GM12878 (cell line): ENCODE measurements at regions not wholly inside any gene's neighbourhood (a gene's known extent, or its start where the extent isn't known, plus 50 kb on each side); places are given as distances from the start of the nearest gene placed in this dataset.

Experiments
- ATAC-seq: fragments of 200-7000 bp; cut with Tn5 transposase; 3 replicates; pipeline ENCODE4 v1.9.1; 2020; ENCODE audit warnings: mild to moderate bottlenecking, moderate library complexity
- BruUV-seq: library from RNA; stranded (reverse); fragments of 400-500 nt; replicated peaks from 2 replicates; lab custom pipeline; 2021; lab: Mats Ljungman, UMichigan
- CTCF ChIA-PET: fragments of 300-600 bp; sonication (Branson Sonifier 250); formaldehyde crosslinking; extraction: SDS; loops from one replicate; lab custom pipeline; 2021; ENCODE audit warnings: inconsistent platforms; lab: Yijun Ruan, JAX
- POLR2A ChIA-PET: fragments of 350-600 bp; formaldehyde crosslinking; extraction: SDS; loops from one replicate; lab custom pipeline; 2021; ENCODE audit warnings: inconsistent platforms; lab: Charles Lee
- RAD21 ChIA-PET: fragments of 300-600 bp; sonication (Branson Sonifier 250); formaldehyde crosslinking; loops from one replicate; lab custom pipeline; 2023; ENCODE audit warnings: antibody characterized with exemption; ENCODE audit not compliant: unreplicated experiment; lab: Charles Lee
- SMC1A ChIA-PET: fragments of 300-600 bp; sonication (Branson Sonifier 250); formaldehyde crosslinking; loops from one replicate; lab custom pipeline; 2023; ENCODE audit not compliant: unreplicated experiment, uncharacterized antibody; lab: Charles Lee
- DNase-seq: peaks from one replicate; pipeline ENCODE4 v3.0.0-alpha.2; 2011; ENCODE audit warnings: low read depth, low spot score
- FAIRE-seq: peaks from 3 replicates; lab custom pipeline; 2011; peaks lifted over from hg19 to GRCh38; lab: Jason Lieb, UNC
- H2AFZ ChIP-seq: 2 replicates; pipeline ENCODE4 v1.6.0; 2011; ENCODE audit warnings: low read depth, low read length, control low read depth; ENCODE audit not compliant: control insufficient read depth
- H3K27ac ChIP-seq: 2 replicates; pipeline ENCODE4 v1.5.1; 2011; ENCODE audit warnings: control low read depth; ENCODE audit not compliant: control insufficient read depth, insufficient read depth
- H3K27me3 ChIP-seq, 2 experiments: replicated peaks in 1 of 2; 2 replicates each; pipeline versions ENCODE4 v1.6.0 to v1.6.1; 2011; ENCODE audit warnings: low read length in 1 of 2; ENCODE audit not compliant: control insufficient read depth in 2 of 2, insufficient read depth in 2 of 2
- H3K36me3 ChIP-seq, 2 experiments: 2 replicates each; pipeline ENCODE4 v1.5.1; 2011; ENCODE audit warnings: low read length in 1 of 2; ENCODE audit not compliant: control insufficient read depth in 2 of 2, insufficient read depth in 2 of 2
- H3K4me1 ChIP-seq: 2 replicates; pipeline ENCODE4 v1.6.1; 2011; ENCODE audit warnings: mild to moderate bottlenecking, low read length, moderate library complexity, mixed read lengths; ENCODE audit not compliant: control insufficient read depth, insufficient read depth
- H3K4me2 ChIP-seq: 2 replicates; pipeline ENCODE4 v1.6.0; 2011; ENCODE audit warnings: control low read depth; ENCODE audit not compliant: control insufficient read depth, insufficient read depth
- H3K4me3 ChIP-seq: fragments of 200-600 bp; sonication (generic); 2 replicates; pipeline ENCODE4 v1.5.1; 2016
- H3K79me2 ChIP-seq: 2 replicates; pipeline ENCODE4 v1.6.0; 2011; ENCODE audit warnings: low read length; ENCODE audit not compliant: control insufficient read depth, insufficient read depth
- H3K9ac ChIP-seq: 2 replicates; pipeline ENCODE4 v1.8.0; 2011; ENCODE audit warnings: low read length, control low read depth, mixed read lengths; ENCODE audit not compliant: control insufficient read depth, insufficient read depth
- H3K9me3 ChIP-seq: replicated peaks from 3 replicates; pipeline ENCODE4 v1.5.1; 2011; ENCODE audit warnings: mild to moderate bottlenecking, low read length; ENCODE audit not compliant: control insufficient read depth, insufficient read depth
- H4K20me1 ChIP-seq: 2 replicates; pipeline ENCODE4 v1.6.0; 2011; ENCODE audit not compliant: control insufficient read depth, insufficient read depth
- CHD4 ChIP-seq: fragments of 200-600 bp; sonication (generic); IDR thresholded peaks from 2 replicates; pipeline ENCODE4 v1.6.1; 2016; ENCODE audit warnings: mild to moderate bottlenecking
- E2F8 ChIP-seq: fragments of 450-650 bp; IDR thresholded peaks from 2 replicates; pipeline ENCODE4 v1.6.1; 2018; ENCODE audit warnings: mild to moderate bottlenecking, low read depth, moderate library complexity; ENCODE audit not compliant: partially characterized antibody
- EZH2 ChIP-seq: IDR thresholded peaks from 2 replicates; pipeline ENCODE4 v1.6.1; 2012; ENCODE audit warnings: low read depth, mild to moderate bottlenecking, control low read depth, inconsistent platforms, low read length, borderline replicate concordance; ENCODE audit not compliant: control insufficient read depth
- MEF2A ChIP-seq: IDR thresholded peaks from 2 replicates; pipeline ENCODE4 v1.6.1; 2011; ENCODE audit warnings: low read depth, mild to moderate bottlenecking, low read length, moderate library complexity; ENCODE audit not compliant: insufficient read depth
- MXI1 ChIP-seq: fragments of 150-350 bp; IDR thresholded peaks from 2 replicates; pipeline ENCODE4 v1.6.1; 2011; ENCODE audit warnings: low read depth, mild to moderate bottlenecking, inconsistent platforms, low read length, improper control_type of control experiment
- RFX5 ChIP-seq: IDR thresholded peaks from 2 replicates; pipeline ENCODE4 v1.6.1; 2011; ENCODE audit warnings: low read depth, low read length, improper control_type of control experiment
- SPI1 ChIP-seq: IDR thresholded peaks from 2 replicates; pipeline ENCODE4 v1.6.1; 2011; ENCODE audit warnings: low read depth, mild to moderate bottlenecking, low read length, moderate library complexity, borderline replicate concordance; ENCODE audit not compliant: insufficient read depth
- USF1 ChIP-seq: IDR thresholded peaks from 2 replicates; pipeline ENCODE4 v1.6.1; 2011; ENCODE audit warnings: borderline replicate concordance, low read depth, mild to moderate bottlenecking, moderate library complexity, mixed read lengths, low read length; ENCODE audit not compliant: insufficient read depth; ENCODE audit errors: extremely low read length
- WGBS: methylation state at CpG from one replicate; pipeline ENCODE4 v1.1.6; 2016; ENCODE audit warnings: low lambda C conversion rate; ENCODE audit not compliant: insufficient replicate concordance, insufficient coverage; ENCODE audit errors: missing lambda C conversion rate; 5-methylcytosine and 5-hydroxymethylcytosine counted together
- in situ Hi-C: fragments of 300-500 bp; cut with MboI; formaldehyde crosslinking; loops from 9 replicates; pipeline ENCODE4 v1.14.3; 2018; ENCODE audit warnings: mixed read lengths
- intact Hi-C: fragments of 100-400 bp; cut with micrococcal nuclease; formaldehyde crosslinking; loops from one replicate; pipeline ENCODE4 v1.14.2; 2022; ENCODE audit not compliant: unreplicated experiment

- in situ Hi-C loops (no loop called here), intact Hi-C loops (no loop called here)
- Histone ChIP-seq H3K27me3 (no peaks in the 10 kb centered on the region), H3K4me3 (no peak overlapping the region), H3K4me1 (no peaks in the 10 kb centered on the region), H2AFZ (no peak overlapping the region), H3K9me3 (no peaks in the 10 kb centered on the region), H3K36me3 (no peaks in the 10 kb centered on the region), H3K27ac (no peak overlapping the region), H4K20me1 (no peaks in the 10 kb centered on the region), H3K79me2 (no peaks in the 10 kb centered on the region), H3K9ac (no peak overlapping the region), H3K4me2 (no peak overlapping the region)
- DNase-seq (no peak), FAIRE-seq (no peak), ATAC-seq (no peak)
- CTCF ChIA-PET = no interaction called here
- POLR2A ChIA-PET = no interaction called here
- 0% methylated on average over 5 of the region's 5 CpGs for WGBS
- TF ChIP-seq RFX5 (no peak), SPI1 (no peak), MXI1 (no peak), USF1 (no peak), EZH2 (no peak), MEF2A (no peak), CHD4 (no peak), E2F8 (no peak)
- no TSS peak for BruUV-seq
- SMC1A ChIA-PET = no interaction called here
- RAD21 ChIA-PET = no interaction called here
These were observed 87.9 kb upstream of the SPAG17 start for GRCh38 chr1:118272884-118273283.
